Middle frontal gyrus (tissue), 1 donor: ENCODE measurements at regions not wholly inside any gene's neighbourhood (a gene's known extent, or its start where the extent isn't known, plus 50 kb on each side); places are given as distances from the start of the nearest gene placed in this dataset.

Source experiments
- DNase-seq: peaks from one replicate; pipeline ENCODE4 v3.0.0-alpha.2; 2015; ENCODE audit warnings: low spot score; ENCODE audit errors: extremely low spot score

GRCh38 chr11:10641912-10642697, 51.5 kb downstream of the IRAG1 start:
- DNase-seq, result no peak

- DNase-seq, result no peak
Measured at GRCh38 chr11:10641177-10641911, 52.2 kb downstream of the IRAG1 start.

- no peak for DNase-seq
Measured at GRCh38 chr11:10640308-10640707, 53.2 kb downstream of the IRAG1 start.

GRCh38 chr11:10639350-10639749, 54.2 kb downstream of the IRAG1 start:
- no peak for DNase-seq

- DNase-seq, result peak; percentile 24
Measured at GRCh38 chr11:10638316-10638925, 55.1 kb downstream of the IRAG1 start.

- DNase-seq, result no peak
Measured at GRCh38 chr11:10637731-10638151, 55.8 kb downstream of the IRAG1 start.

- no peak for DNase-seq
Measured at GRCh38 chr11:10634407-10634806, 59.1 kb downstream of the IRAG1 start.

- no peak for DNase-seq
Measured at GRCh38 chr11:10633261-10633660, 60.3 kb downstream of the IRAG1 start.

- no peak for DNase-seq
Measured at GRCh38 chr11:10632483-10632882, 61.1 kb downstream of the IRAG1 start.

- DNase-seq, result no peak
Measured at GRCh38 chr11:10631761-10632160, 61.8 kb downstream of the IRAG1 start.

GRCh38 chr11:10629411-10630002, 61.0 kb upstream of the LYVE1 start:
- DNase-seq, result no peak

GRCh38 chr11:10628508-10629236, 60.2 kb upstream of the LYVE1 start:
- no peak for DNase-seq

GRCh38 chr11:10627816-10628215, 59.4 kb upstream of the LYVE1 start:
- no peak for DNase-seq

- no peak for DNase-seq
Measured at GRCh38 chr11:10627291-10627690, 58.8 kb upstream of the LYVE1 start.

GRCh38 chr11:10625982-10626311, 57.5 kb upstream of the LYVE1 start:
- DNase-seq, result no peak

GRCh38 chr11:10625281-10625981, 57.0 kb upstream of the LYVE1 start:
- no peak for DNase-seq

GRCh38 chr11:10623797-10624761, 55.6 kb upstream of the LYVE1 start:
- no peak for DNase-seq

- DNase-seq, result no peak
Measured at GRCh38 chr11:10622957-10623791, 54.7 kb upstream of the LYVE1 start.

- DNase-seq, result no peak
Measured at GRCh38 chr11:10622108-10622507, 53.6 kb upstream of the LYVE1 start.
